Liver (tissue), 3 donors: ENCODE measurements at regions not wholly inside any gene's neighbourhood (a gene's known extent, or its start where the extent isn't known, plus 50 kb on each side); places are given as distances from the start of the nearest gene placed in this dataset.

Source experiments
- JUND ChIP-seq, 2 donors: IDR thresholded peaks; 2 replicates each; pipeline ENCODE4 v1.6.1; 2016; ENCODE audit warnings: antibody characterized with exemption in 2 of 2
- RAD21 ChIP-seq, 2 donors: IDR thresholded peaks; 2 replicates each; pipeline ENCODE4 v1.6.1; 2016; ENCODE audit warnings: antibody characterized with exemption in 2 of 2, mild to moderate bottlenecking in 2 of 2
- SP1 ChIP-seq: IDR thresholded peaks from 2 replicates; pipeline ENCODE4 v1.6.1; 2018; ENCODE audit warnings: antibody characterized with exemption, mild to moderate bottlenecking
- TAF1 ChIP-seq: conservative IDR thresholded peaks from 2 replicates; pipeline ENCODE4 v1.6.1; 2016; ENCODE audit warnings: antibody characterized with exemption, mild to moderate bottlenecking
- TF ChIP-seq, protein P1 (sequence below): fragments of 150-350 bp; IDR thresholded peaks from 2 replicates; pipeline ENCODE4 v1.5.1; 2017; ENCODE audit warnings: improper control_type of control experiment, low read depth, low read length; ENCODE audit not compliant: missing input control
- TF ChIP-seq, protein P2 (sequence below): IDR thresholded peaks from 2 replicates; pipeline ENCODE4 v1.6.1; 2016; ENCODE audit warnings: antibody characterized with exemption, mild to moderate bottlenecking
- TF ChIP-seq, protein P3 (sequence below): IDR thresholded peaks from 2 replicates; pipeline ENCODE4 v1.6.1; 2016; ENCODE audit warnings: antibody characterized with exemption
- donor health status: healthy.
- donor health status: healthy.

DNA sequence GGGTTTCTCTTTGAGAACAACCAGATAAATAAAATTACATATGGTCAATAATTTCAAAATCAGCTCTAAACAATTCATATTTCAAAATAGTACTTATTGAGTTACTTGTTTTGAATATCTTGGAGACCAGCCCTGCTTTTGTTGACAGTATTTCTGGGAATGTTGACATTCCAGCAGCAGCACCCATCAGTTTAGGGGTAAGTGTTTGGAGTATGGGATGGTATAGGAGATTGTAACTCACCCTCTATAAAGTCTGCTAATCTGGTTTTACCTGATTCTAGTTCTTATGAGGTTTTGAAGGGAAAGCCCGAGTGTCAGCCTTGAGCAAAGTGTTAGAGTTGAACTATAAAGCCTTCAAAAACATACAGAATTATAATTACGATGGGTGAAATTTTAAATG is 139.2 kb upstream of the ANKRD50 start:
- TF ChIP-seq, protein P1, sequence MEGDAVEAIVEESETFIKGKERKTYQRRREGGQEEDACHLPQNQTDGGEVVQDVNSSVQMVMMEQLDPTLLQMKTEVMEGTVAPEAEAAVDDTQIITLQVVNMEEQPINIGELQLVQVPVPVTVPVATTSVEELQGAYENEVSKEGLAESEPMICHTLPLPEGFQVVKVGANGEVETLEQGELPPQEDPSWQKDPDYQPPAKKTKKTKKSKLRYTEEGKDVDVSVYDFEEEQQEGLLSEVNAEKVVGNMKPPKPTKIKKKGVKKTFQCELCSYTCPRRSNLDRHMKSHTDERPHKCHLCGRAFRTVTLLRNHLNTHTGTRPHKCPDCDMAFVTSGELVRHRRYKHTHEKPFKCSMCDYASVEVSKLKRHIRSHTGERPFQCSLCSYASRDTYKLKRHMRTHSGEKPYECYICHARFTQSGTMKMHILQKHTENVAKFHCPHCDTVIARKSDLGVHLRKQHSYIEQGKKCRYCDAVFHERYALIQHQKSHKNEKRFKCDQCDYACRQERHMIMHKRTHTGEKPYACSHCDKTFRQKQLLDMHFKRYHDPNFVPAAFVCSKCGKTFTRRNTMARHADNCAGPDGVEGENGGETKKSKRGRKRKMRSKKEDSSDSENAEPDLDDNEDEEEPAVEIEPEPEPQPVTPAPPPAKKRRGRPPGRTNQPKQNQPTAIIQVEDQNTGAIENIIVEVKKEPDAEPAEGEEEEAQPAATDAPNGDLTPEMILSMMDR = no peak
- TF ChIP-seq TAF1 = no peak
- no peak for TF ChIP-seq SP1
- TF ChIP-seq RAD21 (IDR thresholded peaks at IDR 0.05) = no peak
- TF ChIP-seq JUND (IDR thresholded peaks at IDR 0.05) = no peak
- TF ChIP-seq, protein P2, sequence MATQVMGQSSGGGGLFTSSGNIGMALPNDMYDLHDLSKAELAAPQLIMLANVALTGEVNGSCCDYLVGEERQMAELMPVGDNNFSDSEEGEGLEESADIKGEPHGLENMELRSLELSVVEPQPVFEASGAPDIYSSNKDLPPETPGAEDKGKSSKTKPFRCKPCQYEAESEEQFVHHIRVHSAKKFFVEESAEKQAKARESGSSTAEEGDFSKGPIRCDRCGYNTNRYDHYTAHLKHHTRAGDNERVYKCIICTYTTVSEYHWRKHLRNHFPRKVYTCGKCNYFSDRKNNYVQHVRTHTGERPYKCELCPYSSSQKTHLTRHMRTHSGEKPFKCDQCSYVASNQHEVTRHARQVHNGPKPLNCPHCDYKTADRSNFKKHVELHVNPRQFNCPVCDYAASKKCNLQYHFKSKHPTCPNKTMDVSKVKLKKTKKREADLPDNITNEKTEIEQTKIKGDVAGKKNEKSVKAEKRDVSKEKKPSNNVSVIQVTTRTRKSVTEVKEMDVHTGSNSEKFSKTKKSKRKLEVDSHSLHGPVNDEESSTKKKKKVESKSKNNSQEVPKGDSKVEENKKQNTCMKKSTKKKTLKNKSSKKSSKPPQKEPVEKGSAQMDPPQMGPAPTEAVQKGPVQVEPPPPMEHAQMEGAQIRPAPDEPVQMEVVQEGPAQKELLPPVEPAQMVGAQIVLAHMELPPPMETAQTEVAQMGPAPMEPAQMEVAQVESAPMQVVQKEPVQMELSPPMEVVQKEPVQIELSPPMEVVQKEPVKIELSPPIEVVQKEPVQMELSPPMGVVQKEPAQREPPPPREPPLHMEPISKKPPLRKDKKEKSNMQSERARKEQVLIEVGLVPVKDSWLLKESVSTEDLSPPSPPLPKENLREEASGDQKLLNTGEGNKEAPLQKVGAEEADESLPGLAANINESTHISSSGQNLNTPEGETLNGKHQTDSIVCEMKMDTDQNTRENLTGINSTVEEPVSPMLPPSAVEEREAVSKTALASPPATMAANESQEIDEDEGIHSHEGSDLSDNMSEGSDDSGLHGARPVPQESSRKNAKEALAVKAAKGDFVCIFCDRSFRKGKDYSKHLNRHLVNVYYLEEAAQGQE = no peak
- TF ChIP-seq, protein P3, sequence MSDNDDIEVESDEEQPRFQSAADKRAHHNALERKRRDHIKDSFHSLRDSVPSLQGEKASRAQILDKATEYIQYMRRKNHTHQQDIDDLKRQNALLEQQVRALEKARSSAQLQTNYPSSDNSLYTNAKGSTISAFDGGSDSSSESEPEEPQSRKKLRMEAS = no peak
